Right lobe of liver (tissue), 6 donors: ENCODE measurements at regions not wholly inside any gene's neighbourhood (a gene's known extent, or its start where the extent isn't known, plus 50 kb on each side); places are given as distances from the start of the nearest gene placed in this dataset.

Experiments
- ATAC-seq, 4 donors: fragments of 200-7000 bp; cut with Tn5 transposase; one replicate each; pipeline ENCODE4 v1.9.1; 2020; ENCODE audit warnings: mild to moderate bottlenecking in 4 of 4, moderate library complexity in 4 of 4
- DNase-seq, 3 donors: peaks; one replicate each; pipeline ENCODE4 v3.0.0-alpha.2; 2020
- H3K27ac ChIP-seq, 3 donors: fragments of 200-600 bp; one replicate each; pipeline ENCODE4 v1.8.0; 2022
- H3K27me3 ChIP-seq, 2 donors: fragments of 200-600 bp; one replicate each; pipeline ENCODE4 v1.8.0; 2022
- H3K36me3 ChIP-seq, 4 donors: fragments of 200-600 bp; sonication (generic) in 1 of 4; one replicate each; pipeline versions ENCODE4 v1.5.1 to v1.8.0; 2017 to 2022; ENCODE audit warnings: control low read depth in 1 of 4
- H3K4me1 ChIP-seq, 4 donors: fragments of 200-600 bp; sonication (generic) in 1 of 4; one replicate each; pipeline versions ENCODE4 v1.5.1 to v1.8.0; 2017 to 2022; ENCODE audit warnings: control low read depth in 1 of 4
- H3K4me3 ChIP-seq, 3 donors: fragments of 200-600 bp; one replicate each; pipeline ENCODE4 v1.8.0; 2022
- H3K9me3 ChIP-seq, 4 donors: fragments of 200-600 bp; sonication (generic) in 1 of 4; one replicate each; pipeline versions ENCODE4 v1.5.1 to v1.8.0; 2017 to 2022; ENCODE audit warnings: control low read depth in 1 of 4
- CTCF ChIP-seq, 4 donors: fragments of 200-600 bp in 3 of 4; fragments of 450-650 bp in 1 of 4; IDR thresholded peaks; one replicate each; pipeline versions ENCODE4 v1.5.1 to v1.8.0; 2016 to 2022; ENCODE audit warnings: antibody characterized with exemption in 4 of 4, mild to moderate bottlenecking in 2 of 4
- POLR2A ChIP-seq: fragments of 450-650 bp; IDR thresholded peaks from one replicate; pipeline ENCODE4 v1.6.1; 2017; ENCODE audit warnings: antibody characterized with exemption, mild to moderate bottlenecking
- WGBS: methylation state at CpG from one replicate; pipeline ENCODE4 v1.1.6; 2018; ENCODE audit warnings: low coverage, low lambda C conversion rate; ENCODE audit not compliant: insufficient coverage; ENCODE audit errors: missing lambda C conversion rate; 5-methylcytosine and 5-hydroxymethylcytosine counted together
- intact Hi-C, 2 donors: fragments of 100-400 bp; cut with DNase I; formaldehyde crosslinking; loops; one replicate each; pipeline versions ENCODE4 v1.11.2 to v1.14.1; 2022
- donor health status: DM: no; HTN: yes; CAD: no.
- donor health status: DM: no; HTN: no; CAD: no.
- donor health status: DM: no; HTN: no; CAD: no.
- donor health status: DM: no; HTN: yes; CAD: no.
- donor health status: DM: no; HTN: yes; CAD: no.

GRCh38 chr1:87452648-87453047, 124.0 kb downstream of the LMO4 start:
- no peaks in the 10 kb centered on the region for H3K36me3 ChIP-seq
- H3K4me1 ChIP-seq = no peaks in the 10 kb centered on the region
- no peak for ATAC-seq
- no peak overlapping the region for H3K27ac ChIP-seq
- no peaks in the 10 kb centered on the region for H3K9me3 ChIP-seq
- TF ChIP-seq POLR2A (no peak), CTCF (IDR thresholded peaks at IDR 0.05) (no peak)
- intact Hi-C loops = no loop called here
- no peak overlapping the region for H3K4me3 ChIP-seq
- DNase-seq = no peak
- no peaks in the 10 kb centered on the region for H3K27me3 ChIP-seq

GRCh38 chr1:87457408-87457807, 128.7 kb downstream of the LMO4 start:
- H3K9me3 ChIP-seq = no peaks in the 10 kb centered on the region
- no peak overlapping the region for H3K4me3 ChIP-seq
- no peaks in the 10 kb centered on the region for H3K27me3 ChIP-seq
- no peaks in the 10 kb centered on the region for H3K36me3 ChIP-seq
- H3K27ac ChIP-seq = no peak overlapping the region
- DNase-seq = no peak
- TF ChIP-seq POLR2A = no peak
- no peak for TF ChIP-seq CTCF (IDR thresholded peaks at IDR 0.05)
- intact Hi-C loops = no loop called here
- no peaks in the 10 kb centered on the region for H3K4me1 ChIP-seq
- ATAC-seq = no peak
- 0% methylated on average over 1 of the region's 2 CpGs for WGBS

- Histone ChIP-seq H3K36me3 (no peaks in the 10 kb centered on the region), H3K27ac (no peak overlapping the region), H3K27me3 (no peaks in the 10 kb centered on the region), H3K4me1 (no peaks in the 10 kb centered on the region), H3K9me3 (no peaks in the 10 kb centered on the region), H3K4me3 (no peak overlapping the region)
- DNase-seq (no peak), ATAC-seq (no peak)
- intact Hi-C loops = no loop called here
- 44% methylated on average over 1 of the region's 1 CpG for WGBS
- no peak for TF ChIP-seq POLR2A
- no peak for TF ChIP-seq CTCF (IDR thresholded peaks at IDR 0.05)
Observed at GRCh38 chr1:87462894-87463293, 134.2 kb downstream of the LMO4 start.

- Histone ChIP-seq H3K27me3 (no peaks in the 10 kb centered on the region), H3K36me3 (no peaks in the 10 kb centered on the region), H3K9me3 (no peaks in the 10 kb centered on the region), H3K4me1 (no peaks in the 10 kb centered on the region), H3K27ac (no peak overlapping the region), H3K4me3 (no peak overlapping the region)
- 31% methylated on average over 3 of the region's 3 CpGs for WGBS
- TF ChIP-seq CTCF (IDR thresholded peaks at IDR 0.05) = no peak
- TF ChIP-seq POLR2A = no peak
- ATAC-seq (no peak), DNase-seq (no peak)
- intact Hi-C loops = no loop called here
Observed at GRCh38 chr1:87464022-87464490, 135.4 kb downstream of the LMO4 start.

GRCh38 chr1:87466621-87467020, 137.9 kb downstream of the LMO4 start:
- Histone ChIP-seq H3K9me3 (no peaks in the 10 kb centered on the region), H3K27ac (no peak overlapping the region), H3K4me3 (no peak overlapping the region), H3K27me3 (no peaks in the 10 kb centered on the region), H3K4me1 (no peaks in the 10 kb centered on the region), H3K36me3 (no peaks in the 10 kb centered on the region)
- TF ChIP-seq CTCF (IDR thresholded peaks at IDR 0.05) (no peak), POLR2A (no peak)
- WGBS = no CpG with 5 or more reads among the region's 7 CpGs
- DNase-seq (no peak), ATAC-seq (no peak)
- intact Hi-C loops = no loop called here
